H1 (cell line): ENCODE measurements at regions not wholly inside any gene's neighbourhood (a gene's known extent, or its start where the extent isn't known, plus 50 kb on each side); places are given as distances from the start of the nearest gene placed in this dataset.
"Not testable (repeated sequence)": the region's sequence is repeated elsewhere in the genome, so short reads cannot be mapped to it uniquely, and the experiment has no call there.

Experiments
- CTCF ChIA-PET: fragments of 300-600 bp; sonication (Branson Sonifier 250); formaldehyde crosslinking; loops from one replicate; lab custom pipeline; 2021; ENCODE audit not compliant: partially characterized antibody; lab: Charles Lee
- POLR2A ChIA-PET: fragments of 300-600 bp; sonication (Branson Sonifier 250); formaldehyde crosslinking; loops from one replicate; lab custom pipeline; 2021; ENCODE audit warnings: inconsistent platforms; ENCODE audit not compliant: partially characterized antibody; lab: Charles Lee
- DNase-seq, 2 experiments: peaks; one replicate each; pipeline versions ENCODE4 v3.0.0 to v3.0.0-alpha.2; 2010 to 2022; ENCODE audit warnings: low spot score in 2 of 2, low read depth in 1 of 2, mixed read lengths in 1 of 2
- FAIRE-seq: peaks from 2 replicates; lab custom pipeline; 2011; peaks lifted over from hg19 to GRCh38; lab: Jason Lieb, UNC
- H2AFZ ChIP-seq: 2 replicates; pipeline ENCODE4 v1.8.1; 2012; ENCODE audit warnings: low read length, inconsistent platforms
- H2AK5ac ChIP-seq: 2 replicates; pipeline ENCODE4 v1.6.1; 2013; ENCODE audit warnings: low read depth, low read length
- H2BK120ac ChIP-seq: replicated peaks from 2 replicates; pipeline ENCODE3; 2013; ENCODE audit warnings: low read depth, low read length, inconsistent platforms
- H2BK12ac ChIP-seq: 2 replicates; pipeline ENCODE4 v1.6.1; 2013; ENCODE audit warnings: low read depth, low read length
- H2BK15ac ChIP-seq: 2 replicates; pipeline ENCODE4 v1.6.1; 2013; ENCODE audit warnings: low read length
- H2BK20ac ChIP-seq: 2 replicates; pipeline ENCODE4 v1.6.1; 2013; ENCODE audit warnings: low read length
- H2BK5ac ChIP-seq: 2 replicates; pipeline ENCODE4 v1.6.1; 2013; ENCODE audit warnings: low read depth, low read length
- H3K14ac ChIP-seq: 2 replicates; pipeline ENCODE4 v1.6.1; 2013; ENCODE audit warnings: inconsistent platforms; ENCODE audit not compliant: insufficient read length
- H3K18ac ChIP-seq: 2 replicates; pipeline ENCODE4 v1.6.1; 2013; ENCODE audit warnings: low read length; ENCODE audit errors: extremely low read depth
- H3K23ac ChIP-seq: 2 replicates; pipeline ENCODE4 v1.6.1; 2013; ENCODE audit warnings: inconsistent platforms; ENCODE audit not compliant: insufficient read length
- H3K23me2 ChIP-seq: 2 replicates; pipeline ENCODE4 v1.6.1; 2013; ENCODE audit warnings: low read depth, low read length
- H3K27ac ChIP-seq: 2 replicates; pipeline ENCODE4 v1.6.1; 2011; ENCODE audit warnings: low read depth, low read length, inconsistent platforms
- H3K27me3 ChIP-seq, 4 experiments: replicated peaks in 1 of 4; 1 replicate in 1 of 4; 2 replicates in 3 of 4; pipeline versions ENCODE4 v1.6.1 to v1.8.1; 2011 to 2013; ENCODE audit warnings: low read length in 3 of 4, mild to moderate bottlenecking in 3 of 4, inconsistent platforms in 2 of 4, mixed read lengths in 2 of 4, moderate library complexity in 1 of 4; ENCODE audit not compliant: control insufficient read depth in 3 of 4, insufficient read depth in 3 of 4; ENCODE audit errors: extremely low read depth in 1 of 4
- H3K36me3 ChIP-seq, 4 experiments: 2 replicates each; pipeline versions ENCODE4 v1.6.1 to v1.8.1; 2011 to 2013; ENCODE audit warnings: mild to moderate bottlenecking in 4 of 4, low read length in 3 of 4, moderate library complexity in 2 of 4, control low read depth in 1 of 4, inconsistent platforms in 1 of 4; ENCODE audit not compliant: insufficient read depth in 4 of 4, control insufficient read depth in 2 of 4
- H3K4ac ChIP-seq: replicated peaks from 2 replicates; pipeline ENCODE3; 2013; ENCODE audit warnings: low read length, low read depth, mixed read lengths, inconsistent platforms; ENCODE audit not compliant: insufficient read length
- H3K4me1 ChIP-seq, 4 experiments: replicated peaks in 1 of 4; 1 replicate in 1 of 4; 2 replicates in 3 of 4; pipeline versions ENCODE4 v1.6.1 to v1.8.1; 2011 to 2013; ENCODE audit warnings: low read length in 3 of 4, inconsistent platforms in 2 of 4, mixed read lengths in 1 of 4; ENCODE audit not compliant: insufficient read depth in 4 of 4, control insufficient read depth in 3 of 4
- H3K4me2 ChIP-seq, 2 experiments: 2 replicates each; pipeline versions ENCODE4 v1.6.1 to v1.8.1; 2011 to 2013; ENCODE audit warnings: low read depth in 2 of 2, low read length in 2 of 2, control low read depth in 1 of 2, inconsistent platforms in 1 of 2, mild to moderate bottlenecking in 1 of 2; ENCODE audit not compliant: insufficient read depth in 1 of 2
- H3K4me3 ChIP-seq, 4 experiments: fragments of 200-600, 300-600 bp in 1 of 4; sonication (generic), shearing (Covaris generic), sonication (Bioruptor Twin) in 1 of 4; 2 replicates each; pipeline versions ENCODE4 v1.5.1 to v1.8.1; 2011 to 2016; ENCODE audit warnings: low read length in 4 of 4, low read depth in 3 of 4, control low read depth in 2 of 4, inconsistent platforms in 2 of 4, mild to moderate bottlenecking in 2 of 4, mixed read lengths in 1 of 4, moderate library complexity in 1 of 4; ENCODE audit not compliant: insufficient read depth in 2 of 4; ENCODE audit errors: extremely low read depth in 1 of 4
- H3K56ac ChIP-seq: replicated peaks from 2 replicates; pipeline ENCODE3; 2013; ENCODE audit warnings: low read depth, mild to moderate bottlenecking, mixed read lengths, low read length, inconsistent platforms; ENCODE audit not compliant: insufficient read length
- H3K79me1 ChIP-seq: 2 replicates; pipeline ENCODE4 v1.6.1; 2013; ENCODE audit warnings: low read depth, low read length, control low read depth
- H3K79me2 ChIP-seq, 2 experiments: 2 replicates each; pipeline versions ENCODE4 v1.6.1 to v1.8.1; 2012 to 2013; ENCODE audit warnings: low read length in 2 of 2, mild to moderate bottlenecking in 2 of 2, inconsistent platforms in 1 of 2; ENCODE audit not compliant: insufficient read depth in 2 of 2, control insufficient read depth in 1 of 2
- H3K9ac ChIP-seq, 4 experiments: replicated peaks in 1 of 4; 1 replicate in 1 of 4; 2 replicates in 3 of 4; pipeline versions ENCODE4 v1.6.1 to v1.8.1; 2011 to 2013; ENCODE audit warnings: low read depth in 3 of 4, low read length in 3 of 4, control low read depth in 2 of 4, mild to moderate bottlenecking in 2 of 4, moderate library complexity in 2 of 4, inconsistent platforms in 1 of 4; ENCODE audit errors: extremely low read depth in 1 of 4
- H3K9me3 ChIP-seq, 2 experiments: 2 replicates each; pipeline versions ENCODE4 v1.6.1 to v1.8.1; 2012 to 2013; ENCODE audit warnings: mild to moderate bottlenecking in 2 of 2, moderate library complexity in 2 of 2, control low read depth in 1 of 2, inconsistent platforms in 1 of 2, low read depth in 1 of 2, low read length in 1 of 2, mixed read lengths in 1 of 2; ENCODE audit not compliant: insufficient read depth in 2 of 2
- H4K20me1 ChIP-seq, 2 experiments: replicated peaks in 1 of 2; 2 replicates each; pipeline versions ENCODE3 to v1.8.1; 2011 to 2013; ENCODE audit warnings: inconsistent platforms in 2 of 2, low read length in 2 of 2, mild to moderate bottlenecking in 1 of 2; ENCODE audit not compliant: insufficient read depth in 2 of 2, control insufficient read depth in 1 of 2
- H4K5ac ChIP-seq: 2 replicates; pipeline ENCODE4 v1.6.1; 2013; ENCODE audit warnings: low read length, low read depth, mixed read lengths, inconsistent platforms; ENCODE audit not compliant: insufficient read length
- H4K8ac ChIP-seq: 2 replicates; pipeline ENCODE4 v1.8.0; 2013; ENCODE audit warnings: mild to moderate bottlenecking, moderate library complexity, low read length, inconsistent platforms; ENCODE audit not compliant: insufficient read depth; ENCODE audit errors: extremely low read depth
- H4K91ac ChIP-seq: replicated peaks from 2 replicates; pipeline ENCODE3; 2013; ENCODE audit warnings: low read length, mixed read lengths, inconsistent platforms; ENCODE audit not compliant: insufficient read length
- WGBS, 2 experiments: shearing (Covaris generic) in 1 of 2; methylation state at CpG; one replicate each; pipeline versions ENCODE4 v1.1.6 to v1.1.7; 2013 to 2015; ENCODE audit warnings: low lambda C conversion rate in 2 of 2, mixed read lengths in 2 of 2, inconsistent platforms in 1 of 2, low coverage in 1 of 2, missing lambda C conversion rate in 1 of 2; ENCODE audit not compliant: insufficient replicate concordance in 2 of 2, insufficient coverage in 1 of 2, insufficient read length in 1 of 2; ENCODE audit errors: extremely low coverage in 1 of 2, missing lambda C conversion rate in 1 of 2; 5-methylcytosine and 5-hydroxymethylcytosine counted together

DNA sequence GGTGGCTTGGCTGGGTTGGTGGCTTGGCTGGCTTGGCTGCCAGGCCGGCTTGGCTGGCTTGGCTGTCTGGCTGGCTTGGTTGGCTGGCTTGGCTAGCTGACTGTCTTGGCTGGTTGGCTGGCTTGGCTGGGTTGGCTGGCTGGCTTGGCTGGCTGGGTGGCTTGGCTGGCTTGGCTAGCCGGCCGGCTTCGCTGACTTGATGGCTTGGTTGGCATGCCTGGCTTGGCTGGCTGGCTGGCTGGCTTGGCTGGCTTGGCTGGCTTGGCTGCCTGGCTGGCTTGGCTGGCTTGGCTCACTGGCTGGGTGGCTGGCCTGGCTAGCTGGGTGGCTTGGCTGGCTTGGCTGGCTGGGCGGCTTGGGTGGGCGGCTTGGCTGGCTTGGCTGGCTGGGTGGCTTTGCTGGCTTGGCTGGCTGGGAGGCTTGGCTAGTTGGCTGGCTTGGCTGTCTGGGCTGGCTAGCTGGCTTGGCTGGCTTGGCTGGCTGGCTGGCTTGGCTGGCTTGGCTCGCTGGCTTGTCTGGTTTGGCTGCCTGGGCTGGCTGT lies 2836.1 kb downstream of the RPIA start:
- H3K27me3 ChIP-seq, H3K27ac ChIP-seq, H4K20me1 ChIP-seq, H3K23me2 ChIP-seq, H2BK12ac ChIP-seq, CTCF ChIA-PET, H3K36me3 ChIP-seq, H3K56ac ChIP-seq, H3K79me2 ChIP-seq, H3K18ac ChIP-seq, H3K79me1 ChIP-seq, H2BK15ac ChIP-seq, H3K9ac ChIP-seq, H3K23ac ChIP-seq, H4K5ac ChIP-seq, POLR2A ChIA-PET, H2BK20ac ChIP-seq, H3K4me1 ChIP-seq, H3K4me3 ChIP-seq, H3K14ac ChIP-seq, H3K4ac ChIP-seq, H3K4me2 ChIP-seq, H4K91ac ChIP-seq, H2AFZ ChIP-seq, H2AK5ac ChIP-seq, H2BK5ac ChIP-seq, H2BK120ac ChIP-seq, FAIRE-seq: not testable (repeated sequence)
- 90% methylated on average over 7 of the region's 7 CpGs; no CpG with 5 or more reads in 1 of the 2 experiments for WGBS, 2 experiments
- peak overlapping the region; percentile 25; the same call in 1 of the 2 replicates for H4K8ac ChIP-seq
- peak in 1 of 2 experiments; percentile 45 for DNase-seq
- H3K9me3 ChIP-seq = peaks cover 0 to 14% of the 10 kb centered on the region in 2 experiments; a peak in 1 of 4 replicates

DNA sequence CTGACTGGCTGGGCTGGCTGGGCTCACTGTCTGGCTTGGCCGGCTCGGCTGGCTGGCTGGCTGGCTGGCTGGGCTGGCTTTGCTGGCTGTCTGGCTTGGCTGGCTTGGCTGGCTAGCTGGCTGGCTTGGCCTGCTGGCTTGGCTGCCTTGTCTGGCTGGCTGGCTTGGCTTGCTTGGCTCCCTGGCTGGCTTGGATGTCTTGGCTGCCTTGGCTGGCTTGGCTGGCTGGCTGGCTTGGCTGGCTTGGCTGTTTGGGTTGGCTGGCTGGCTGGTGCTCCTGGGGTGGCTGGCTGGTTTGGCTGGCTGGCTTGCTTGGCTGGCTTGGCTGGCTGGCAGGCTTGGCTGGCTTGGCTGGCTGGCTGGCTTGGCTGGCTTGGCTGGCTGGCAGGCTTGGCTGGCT lies 2836.9 kb downstream of the RPIA start:
- H3K79me1 ChIP-seq, H3K79me2 ChIP-seq, H4K91ac ChIP-seq, H2BK120ac ChIP-seq, H3K4me2 ChIP-seq, H3K36me3 ChIP-seq, H3K9ac ChIP-seq, H3K27ac ChIP-seq, H4K8ac ChIP-seq, H3K4ac ChIP-seq, H3K4me3 ChIP-seq, H3K23me2 ChIP-seq, H2BK12ac ChIP-seq, H3K56ac ChIP-seq, H3K4me1 ChIP-seq, POLR2A ChIA-PET, FAIRE-seq, H4K20me1 ChIP-seq, H4K5ac ChIP-seq, CTCF ChIA-PET, H2AFZ ChIP-seq, H3K23ac ChIP-seq, H3K18ac ChIP-seq, H3K27me3 ChIP-seq, H2AK5ac ChIP-seq, H2BK15ac ChIP-seq, H2BK5ac ChIP-seq, H3K14ac ChIP-seq, H2BK20ac ChIP-seq: not testable (repeated sequence)
- peak in 1 of 2 experiments; percentile 51 for DNase-seq
- peaks cover 0 to 14% of the 10 kb centered on the region in 2 experiments; a peak in 1 of 4 replicates for H3K9me3 ChIP-seq
- WGBS, 2 experiments = 100% methylated on average over 2 of the region's 2 CpGs; no CpG with 5 or more reads in 1 of the 2 experiments
